ENCODE measurements at regions not wholly inside any gene's neighbourhood (a gene's known extent, or its start where the extent isn't known, plus 50 kb on each side); places are given as distances from the start of the nearest gene placed in this dataset.

GRCh38 chr6:143621876-143622605 lies 55.7 kb upstream of the PHACTR2 start:
- DNase-seq (ENCODE audit: low spot score) = no peak

DNA sequence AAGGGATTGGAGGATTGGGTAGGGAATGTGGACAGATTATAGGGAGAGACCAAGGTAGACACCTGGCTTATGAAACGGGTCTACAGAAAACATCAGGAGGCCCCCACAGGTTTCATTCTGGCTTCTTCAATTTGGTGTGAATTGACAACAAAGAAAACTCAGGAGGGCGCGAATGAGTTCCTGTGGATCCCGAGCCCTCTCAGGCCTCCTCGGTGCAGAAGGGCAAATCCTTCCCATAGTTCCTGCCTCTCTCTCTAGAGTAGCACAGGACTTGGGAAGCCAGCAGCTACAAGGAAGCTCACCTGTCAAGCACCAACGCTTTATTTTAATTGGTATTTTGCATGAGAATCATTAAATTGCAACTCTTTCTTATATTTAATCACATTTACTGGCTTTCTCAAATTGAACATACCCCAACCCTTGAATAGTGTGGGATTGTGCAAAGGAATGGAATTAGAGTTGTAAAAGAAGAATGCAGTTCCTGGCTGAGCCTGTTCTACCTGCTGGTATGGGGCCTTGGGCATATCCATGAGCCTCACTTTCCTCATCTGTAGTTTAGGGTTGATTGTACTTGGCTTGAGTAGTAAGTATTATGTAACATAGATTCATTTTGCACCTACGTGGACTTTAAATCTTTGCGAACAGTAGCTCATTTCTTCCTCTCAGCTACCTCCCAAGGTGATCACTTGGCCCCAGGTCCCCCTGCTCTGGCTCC lies 56.4 kb upstream of the PHACTR2 start:
- no peak for DNase-seq (ENCODE audit: low spot score)

DNA sequence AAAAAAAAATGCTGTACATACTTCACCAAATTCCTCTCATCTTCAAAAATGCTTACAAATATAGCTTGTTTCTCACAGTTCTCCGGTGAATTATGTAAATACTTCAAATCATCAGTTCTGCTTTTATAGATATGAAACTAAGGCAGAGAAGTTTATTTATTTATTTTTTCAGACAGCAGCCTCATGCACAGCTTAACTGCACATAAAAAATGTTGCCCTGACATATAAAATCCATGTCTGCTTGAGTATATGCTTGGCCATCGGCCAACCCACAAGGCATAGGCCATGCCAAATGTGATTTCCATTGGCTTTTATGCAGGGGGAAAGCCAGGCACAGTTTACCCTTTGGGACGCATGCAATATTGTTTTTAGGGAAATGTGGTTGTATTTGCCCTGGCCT lies 57.3 kb upstream of the PHACTR2 start:
- DNase-seq (ENCODE audit: low spot score) = no peak

- DNase-seq (ENCODE audit: low spot score) = peak; percentile 28
Measured at GRCh38 chr6:143619824-143620401, 57.9 kb upstream of the PHACTR2 start.

- DNase-seq (ENCODE audit: low spot score) = no peak
Measured at GRCh38 chr6:143616741-143617140, 61.0 kb upstream of the PHACTR2 start.

DNA sequence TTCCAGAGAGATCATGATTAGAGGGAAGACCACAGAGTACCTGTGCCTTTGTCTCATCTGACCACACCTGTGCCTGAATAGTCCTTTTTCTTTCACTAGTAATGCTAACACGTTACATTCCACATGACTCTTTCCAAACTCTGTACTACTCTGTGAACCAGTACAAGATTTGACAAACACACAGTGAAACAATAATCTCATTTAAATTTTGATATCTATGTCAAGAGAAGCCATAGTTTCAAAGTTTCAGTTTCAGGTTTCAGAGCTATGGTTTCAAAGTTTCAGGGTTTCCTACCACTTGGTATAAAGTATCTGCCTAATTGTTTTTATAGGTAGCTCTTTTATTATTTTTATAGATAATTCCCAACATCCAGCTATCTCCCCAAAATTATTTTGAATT lies 62.0 kb upstream of the PHACTR2 start:
- DNase-seq (ENCODE audit: low spot score) = no peak

DNA sequence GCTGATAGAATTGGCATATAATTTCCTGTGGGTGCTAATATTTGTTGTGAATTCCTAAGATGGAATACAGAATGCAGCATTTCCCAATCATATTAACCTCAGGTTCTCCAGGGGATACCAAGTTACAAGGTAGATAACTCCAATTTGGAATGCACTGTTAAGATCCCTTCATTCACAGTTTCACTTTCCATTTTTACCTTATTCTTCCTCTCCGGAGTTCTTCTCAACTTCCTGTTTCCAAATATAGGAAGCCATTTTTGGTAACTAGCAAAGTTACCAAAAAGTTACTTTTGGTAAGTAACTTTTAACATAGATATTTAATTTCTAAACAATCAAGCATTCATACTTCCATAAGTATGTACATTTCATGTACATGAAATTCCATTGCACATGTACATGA lies 63.5 kb upstream of the PHACTR2 start:
- no peak for DNase-seq (ENCODE audit: low spot score)

DNA sequence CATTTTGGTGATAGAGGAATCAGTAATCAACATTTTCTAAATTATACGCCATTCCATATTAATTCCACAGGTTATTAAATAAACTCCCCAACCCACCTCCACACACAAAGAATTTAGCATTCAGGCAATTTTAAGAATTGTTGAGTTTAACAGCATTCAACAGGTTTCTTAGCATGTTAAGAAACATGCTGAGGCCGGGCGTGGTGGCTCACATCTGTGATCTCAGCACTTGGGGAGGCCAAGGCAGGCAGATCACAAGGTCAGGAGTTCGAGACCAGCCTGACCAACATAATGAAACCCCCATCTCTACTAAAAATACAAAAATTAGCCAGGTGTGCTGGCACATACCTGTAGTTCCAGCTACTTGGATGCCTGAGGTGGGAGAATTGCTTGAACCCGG lies 64.0 kb upstream of the PHACTR2 start:
- DNase-seq (ENCODE audit: low spot score) = no peak

- no peak for DNase-seq (ENCODE audit: low spot score)
Measured at GRCh38 chr6:143612186-143612585, 65.6 kb upstream of the PHACTR2 start.

- DNase-seq (ENCODE audit: low spot score) = no peak
Measured at GRCh38 chr6:143611580-143611979, 66.2 kb upstream of the PHACTR2 start.

DNA sequence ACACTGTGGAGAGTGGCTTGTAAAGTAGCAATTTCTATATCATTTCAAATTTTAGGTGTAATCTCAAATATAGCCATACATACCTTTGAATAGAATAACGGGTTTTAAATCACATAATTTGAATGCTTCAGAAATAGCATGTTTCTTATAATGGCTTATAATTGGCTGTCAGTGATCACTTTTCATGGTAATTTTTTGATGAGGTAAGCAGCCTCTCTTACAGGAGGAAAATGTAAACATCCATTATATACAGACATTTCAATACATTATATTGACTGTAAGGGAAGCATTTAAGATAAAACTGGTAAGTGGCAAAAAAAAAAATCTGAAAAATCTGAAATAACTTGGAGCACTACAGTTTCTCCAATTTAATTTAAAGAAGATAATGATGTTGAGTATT lies 67.8 kb upstream of the PHACTR2 start:
- no peak for DNase-seq (ENCODE audit: low spot score)

DNA sequence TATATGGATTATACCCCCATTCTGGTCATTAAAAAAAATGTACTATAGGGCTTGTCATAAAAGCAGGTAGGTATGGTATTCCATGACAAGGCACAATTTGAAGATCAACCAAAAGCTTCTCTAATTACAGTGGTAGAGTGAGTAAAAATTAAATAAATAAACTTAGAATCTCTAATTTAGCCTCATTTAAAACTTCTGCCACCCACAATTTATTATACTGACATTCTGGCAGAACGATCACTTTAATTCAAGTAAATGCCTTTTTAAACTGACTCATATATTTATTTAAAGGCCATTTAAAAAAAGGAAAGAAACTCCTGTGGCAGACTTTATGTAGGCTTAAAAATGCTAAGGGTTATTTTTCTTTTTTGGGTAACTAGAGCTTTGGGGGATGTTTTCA lies 68.3 kb upstream of the PHACTR2 start:
- DNase-seq (ENCODE audit: low spot score) = no peak

- no peak for DNase-seq (ENCODE audit: low spot score)
Measured at GRCh38 chr6:143608906-143609305, 68.9 kb upstream of the PHACTR2 start.

- no peak for DNase-seq (ENCODE audit: low spot score)
Measured at GRCh38 chr6:143607974-143608373, 69.8 kb upstream of the PHACTR2 start.

- no peak for DNase-seq (ENCODE audit: low spot score)
Measured at GRCh38 chr6:143607168-143607567, 70.6 kb upstream of the PHACTR2 start.

GRCh38 chr6:143605906-143606521 lies 71.8 kb upstream of the PHACTR2 start:
- no peak for DNase-seq (ENCODE audit: low spot score)

GRCh38 chr6:143603455-143603854 lies 74.3 kb upstream of the PHACTR2 start:
- no peak for DNase-seq (ENCODE audit: low spot score)

- no peak for DNase-seq (ENCODE audit: low spot score)
Measured at GRCh38 chr6:143601504-143601903, 76.3 kb upstream of the PHACTR2 start.

- no peak for DNase-seq (ENCODE audit: low spot score)
Measured at GRCh38 chr6:143600821-143601220, 76.9 kb upstream of the PHACTR2 start.

DNA sequence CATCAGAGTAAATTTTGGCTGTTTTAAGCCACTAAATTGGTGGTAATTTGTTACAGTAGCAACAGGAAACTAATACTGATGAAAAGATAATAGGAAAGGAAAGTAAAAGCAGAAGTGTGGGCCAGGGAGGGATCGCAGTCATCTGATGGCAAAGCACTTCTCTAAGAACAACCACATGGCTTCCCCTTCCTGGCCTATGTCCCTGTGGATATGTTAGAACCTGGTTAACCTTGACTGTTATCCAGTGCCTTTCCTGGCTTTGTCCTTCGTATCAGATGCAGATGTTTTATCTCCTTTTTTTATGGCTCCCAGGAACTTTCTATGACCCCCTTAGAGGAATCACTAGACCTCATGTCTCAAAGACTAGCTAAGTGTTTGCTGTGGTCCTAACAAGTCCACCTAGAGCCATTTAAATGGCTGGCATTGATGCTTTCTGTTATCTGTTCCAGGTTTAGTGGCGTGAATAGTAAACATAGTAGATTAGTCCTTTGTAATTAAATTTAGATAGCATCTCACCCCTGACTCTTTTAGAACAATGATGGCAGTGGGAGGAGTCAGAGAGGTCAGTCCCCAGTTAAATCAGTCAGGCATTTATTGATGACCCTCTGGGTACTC lies 79.2 kb upstream of the PHACTR2 start:
- no peak for DNase-seq (ENCODE audit: low spot score)

DNA sequence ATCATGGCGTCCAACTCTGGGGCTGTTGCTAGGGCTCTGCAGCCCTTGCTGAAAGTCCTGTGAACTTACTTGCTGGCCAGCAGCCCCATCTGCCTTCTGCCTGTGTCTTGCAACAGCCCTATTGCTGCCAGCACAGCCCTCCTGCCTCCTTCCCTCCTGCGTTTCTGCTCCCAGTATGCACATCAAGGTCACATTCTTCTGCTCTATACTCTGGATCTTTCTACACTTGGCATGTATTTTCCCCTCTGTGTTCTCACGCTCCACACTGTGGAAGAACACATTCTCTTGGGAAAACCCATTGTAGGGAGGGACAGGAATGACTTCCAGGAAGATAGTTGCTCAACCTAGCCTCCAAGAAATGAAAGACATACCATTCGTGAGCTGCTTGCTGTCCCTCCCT lies 80.9 kb upstream of the PHACTR2 start:
- DNase-seq (ENCODE audit: low spot score) = no peak

GRCh38 chr6:143595251-143596036 lies 82.3 kb upstream of the PHACTR2 start:
- no peak for DNase-seq (ENCODE audit: low spot score)
